CD14-positive monocyte (primary cell): ENCODE measurements at regions not wholly inside any gene's neighbourhood (a gene's known extent, or its start where the extent isn't known, plus 50 kb on each side); places are given as distances from the start of the nearest gene placed in this dataset.
A peak's percentile ranks its signal among the peaks of the same experiment; 100 is the strongest.

Source experiments
- DNase-seq, 3 donors: peaks; one replicate each; pipeline ENCODE4 v3.0.0-alpha.2; 2011 to 2022
- H2AFZ ChIP-seq: 2 replicates; pipeline ENCODE4 v1.6.0; 2012; ENCODE audit warnings: mild to moderate bottlenecking, low read depth, low read length, inconsistent platforms; ENCODE audit not compliant: insufficient read depth, poor library complexity, severe bottlenecking
- H3K27ac ChIP-seq, 2 donors: 1 replicate in 1 of 2; 2 replicates in 1 of 2; pipeline ENCODE4 v1.5.1; 2012 to 2013; ENCODE audit warnings: low read length in 2 of 2, control low read depth in 1 of 2, inconsistent platforms in 1 of 2, low read depth in 1 of 2, mild to moderate bottlenecking in 1 of 2
- H3K27me3 ChIP-seq, 2 donors: one replicate each; pipeline versions ENCODE4 v1.6.0 to v1.6.1; 2011 to 2013; ENCODE audit warnings: low read length in 2 of 2; ENCODE audit not compliant: control insufficient read depth in 2 of 2, insufficient read depth in 2 of 2
- H3K36me3 ChIP-seq, 2 donors: replicated peaks in 1 of 2; 1 replicate in 1 of 2; 2 replicates in 1 of 2; pipeline versions ENCODE4 v1.5.1 to v1.6.1; 2012 to 2013; ENCODE audit warnings: low read length in 2 of 2, control low read depth in 1 of 2, inconsistent platforms in 1 of 2, mild to moderate bottlenecking in 1 of 2; ENCODE audit not compliant: insufficient read depth in 2 of 2, control insufficient read depth in 1 of 2
- H3K4me1 ChIP-seq, 2 donors: 1 replicate in 1 of 2; 2 replicates in 1 of 2; pipeline versions ENCODE4 v1.5.1 to v1.6.1; 2012 to 2013; ENCODE audit warnings: low read length in 2 of 2, control low read depth in 1 of 2, inconsistent platforms in 1 of 2, mild to moderate bottlenecking in 1 of 2, moderate library complexity in 1 of 2; ENCODE audit not compliant: insufficient read depth in 2 of 2, control insufficient read depth in 1 of 2
- H3K4me2 ChIP-seq: replicated peaks from 2 replicates; pipeline ENCODE3; 2012; ENCODE audit warnings: low read length, moderate library complexity, mild to moderate bottlenecking; ENCODE audit not compliant: poor library complexity, severe bottlenecking; ENCODE audit errors: extremely low read depth
- H3K4me3 ChIP-seq, 3 experiments: fragments of 200-600 bp in 1 of 3; sonication (generic) in 1 of 3; replicated peaks in 1 of 3; 1 replicate in 2 of 3; 2 replicates in 1 of 3; pipeline ENCODE4 v1.5.1; 2011 to 2013; ENCODE audit warnings: low read length in 3 of 3, mild to moderate bottlenecking in 3 of 3, control low read depth in 2 of 3, low read depth in 2 of 3, inconsistent platforms in 1 of 3, moderate library complexity in 1 of 3
- H3K79me2 ChIP-seq: 2 replicates; pipeline ENCODE4 v1.6.0; 2012; ENCODE audit warnings: mild to moderate bottlenecking, control low read depth, inconsistent platforms, low read length, moderate library complexity; ENCODE audit not compliant: insufficient read depth
- H3K9ac ChIP-seq: 2 replicates; pipeline ENCODE4 v1.6.0; 2017; ENCODE audit warnings: low read length, mild to moderate bottlenecking; ENCODE audit not compliant: insufficient read depth, poor library complexity, severe bottlenecking
- H3K9me3 ChIP-seq, 2 donors: replicated peaks in 1 of 2; 1 replicate in 1 of 2; 2 replicates in 1 of 2; pipeline versions ENCODE4 v1.5.1 to v1.6.1; 2012 to 2013; ENCODE audit warnings: low read length in 2 of 2, control low read depth in 1 of 2; ENCODE audit not compliant: control insufficient read depth in 1 of 2, insufficient read depth in 1 of 2
- H4K20me1 ChIP-seq: 2 replicates; pipeline ENCODE4 v1.6.0; 2012; ENCODE audit warnings: mild to moderate bottlenecking, low read length, control low read depth, moderate library complexity; ENCODE audit not compliant: insufficient read depth
- H3K27ac Mint-ChIP-seq, 7 donors: one replicate each; pipeline ENCODE4 v1.8.0; 2020; ENCODE audit warnings: mild to moderate bottlenecking in 7 of 7, mixed read lengths in 7 of 7, moderate library complexity in 6 of 7, inconsistent platforms in 2 of 7
- H3K27me3 Mint-ChIP-seq, 3 donors: one replicate each; pipeline ENCODE4 v1.8.0; 2021 to 2022; ENCODE audit warnings: low read depth in 3 of 3, mild to moderate bottlenecking in 3 of 3, mixed read lengths in 3 of 3, moderate library complexity in 3 of 3, inconsistent platforms in 1 of 3
- H3K36me3 Mint-ChIP-seq, 2 donors: one replicate each; pipeline ENCODE4 v1.8.0; 2020; ENCODE audit warnings: mixed read lengths in 2 of 2, inconsistent platforms in 1 of 2, mild to moderate bottlenecking in 1 of 2
- H3K4me1 Mint-ChIP-seq: one replicate; pipeline ENCODE4 v1.8.0; 2020; ENCODE audit warnings: mild to moderate bottlenecking, mixed read lengths
- H3K4me3 Mint-ChIP-seq, 2 donors: one replicate each; pipeline ENCODE4 v1.8.0; 2020; ENCODE audit warnings: mild to moderate bottlenecking in 2 of 2, mixed read lengths in 2 of 2, moderate library complexity in 1 of 2
- H3K9me3 Mint-ChIP-seq, 7 donors: one replicate each; pipeline ENCODE4 v1.8.0; 2020 to 2022; ENCODE audit warnings: mixed read lengths in 7 of 7, mild to moderate bottlenecking in 6 of 7, moderate library complexity in 6 of 7, inconsistent platforms in 2 of 7
- CTCF ChIP-seq: fragments of 200-600 bp; IDR thresholded peaks from one replicate; pipeline ENCODE4 v1.8.0; 2022; ENCODE audit warnings: antibody characterized with exemption, mild to moderate bottlenecking
- WGBS: methylation state at CpG from one replicate; pipeline ENCODE4 v1.1.5; 2013; ENCODE audit warnings: missing lambda C conversion rate; ENCODE audit not compliant: insufficient coverage; 5-methylcytosine and 5-hydroxymethylcytosine counted together
- intact Hi-C, 2 donors: fragments of 100-400 bp; cut with micrococcal nuclease; formaldehyde crosslinking; loops; one replicate each; pipeline versions ENCODE4 v1.15.0 to v1.15.1; 2023

GRCh38 chr3:194051366-194052149, 84.4 kb upstream of the HES1 start:
- no peaks in the 10 kb centered on the region for H4K20me1 ChIP-seq

More at GRCh38 chr3:194051366-194052149, 84.4 kb upstream of the HES1 start:
- peak overlapping the region in 1 of 2 donors; percentile 27 for H3K4me3 Mint-ChIP-seq
- H3K27me3 Mint-ChIP-seq, result peaks cover 15 to 36% (median 33%) of the 10 kb centered on the region in 3 donors
- no peak for TF ChIP-seq CTCF
- Histone ChIP-seq H3K79me2 (no peaks in the 10 kb centered on the region), H3K4me1 (peaks cover 35 to 38% of the 10 kb centered on the region in 2 donors), H3K27me3 (peaks cover 0 to 17% of the 10 kb centered on the region in 2 donors), H2AFZ (no peak overlapping the region), H3K27ac (no peak overlapping the region), H3K4me3 (no peak overlapping the region), H3K36me3 (no peaks in the 10 kb centered on the region), H3K4me2 (peak overlapping the region; percentile 1), H3K9me3 (peaks cover 7 to 11% of the 10 kb centered on the region in 2 donors), H3K9ac (no peak overlapping the region)
- H3K36me3 Mint-ChIP-seq, result peaks cover 7 to 15% of the 10 kb centered on the region in 2 donors
- peak overlapping the region in 6 of 7 donors; percentile 54 to 87 (median 68) for H3K27ac Mint-ChIP-seq
- peak; percentile 65 to 70 (median 68) for DNase-seq
- H3K9me3 Mint-ChIP-seq, result peaks cover 2 to 17% (median 13%) of the 10 kb centered on the region in 7 donors
- H3K4me1 Mint-ChIP-seq, result peaks cover 50% of the 10 kb centered on the region
- intact Hi-C loops, result loop anchor here (5.0 to 10.0 kb wide), 2 partner anchors 73 to 86 kb away; partner anchors contain the start of gene HES1 (in 1 of the 2)
- WGBS, result 0% methylated on average over 2 of the region's 2 CpGs
